ENCODE measurements at regions not wholly inside any gene's neighbourhood (a gene's known extent, or its start where the extent isn't known, plus 50 kb on each side); places are given as distances from the start of the nearest gene placed in this dataset.

DNA sequence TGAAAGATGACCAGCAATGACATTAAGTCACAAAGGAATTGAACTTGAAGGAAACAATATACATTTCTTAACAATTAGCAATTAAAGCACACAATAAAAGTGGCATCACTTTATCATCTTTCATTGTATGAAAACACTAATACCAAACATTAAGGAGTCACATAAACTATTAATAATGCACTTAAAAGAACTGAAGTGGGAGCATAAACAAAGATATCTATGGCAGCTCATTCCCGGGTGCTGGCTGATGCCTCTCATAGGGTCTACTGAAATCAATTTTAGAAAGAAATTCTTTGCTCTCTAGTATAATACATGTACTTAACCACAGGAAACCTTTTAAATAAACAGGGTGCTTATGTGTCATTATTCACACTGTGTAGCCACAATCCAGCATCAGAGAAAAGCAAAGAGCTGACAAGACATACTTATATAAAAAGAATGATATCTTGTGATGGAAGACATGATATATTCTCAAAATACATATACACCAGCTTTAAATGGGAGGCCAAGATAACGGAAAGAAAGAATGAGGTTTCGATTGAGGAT lies 1207.8 kb downstream of the EFNB2 start:
- ATAC-seq: no peak
- Mint-ChIP-seq H3K27ac (no peak overlapping the region), H3K27me3 (no peaks in the 10 kb centered on the region), H3K4me3 (no peak overlapping the region), H3K9me3 (peaks cover 2% of the 10 kb centered on the region), H3K4me1 (ENCODE audit: low read depth) (no peaks in the 10 kb centered on the region), H3K36me3 (ENCODE audit: low read depth) (no peaks in the 10 kb centered on the region)
- ChIA-PET POLR2A (no interaction called here), CTCF (no interaction called here)
- intact Hi-C loops (cut with micrococcal nuclease): no loop called here
- DNase-seq: no peak
- TF ChIP-seq, protein P1, sequence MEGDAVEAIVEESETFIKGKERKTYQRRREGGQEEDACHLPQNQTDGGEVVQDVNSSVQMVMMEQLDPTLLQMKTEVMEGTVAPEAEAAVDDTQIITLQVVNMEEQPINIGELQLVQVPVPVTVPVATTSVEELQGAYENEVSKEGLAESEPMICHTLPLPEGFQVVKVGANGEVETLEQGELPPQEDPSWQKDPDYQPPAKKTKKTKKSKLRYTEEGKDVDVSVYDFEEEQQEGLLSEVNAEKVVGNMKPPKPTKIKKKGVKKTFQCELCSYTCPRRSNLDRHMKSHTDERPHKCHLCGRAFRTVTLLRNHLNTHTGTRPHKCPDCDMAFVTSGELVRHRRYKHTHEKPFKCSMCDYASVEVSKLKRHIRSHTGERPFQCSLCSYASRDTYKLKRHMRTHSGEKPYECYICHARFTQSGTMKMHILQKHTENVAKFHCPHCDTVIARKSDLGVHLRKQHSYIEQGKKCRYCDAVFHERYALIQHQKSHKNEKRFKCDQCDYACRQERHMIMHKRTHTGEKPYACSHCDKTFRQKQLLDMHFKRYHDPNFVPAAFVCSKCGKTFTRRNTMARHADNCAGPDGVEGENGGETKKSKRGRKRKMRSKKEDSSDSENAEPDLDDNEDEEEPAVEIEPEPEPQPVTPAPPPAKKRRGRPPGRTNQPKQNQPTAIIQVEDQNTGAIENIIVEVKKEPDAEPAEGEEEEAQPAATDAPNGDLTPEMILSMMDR (IDR thresholded peaks at IDR 0.05): no peak

DNA sequence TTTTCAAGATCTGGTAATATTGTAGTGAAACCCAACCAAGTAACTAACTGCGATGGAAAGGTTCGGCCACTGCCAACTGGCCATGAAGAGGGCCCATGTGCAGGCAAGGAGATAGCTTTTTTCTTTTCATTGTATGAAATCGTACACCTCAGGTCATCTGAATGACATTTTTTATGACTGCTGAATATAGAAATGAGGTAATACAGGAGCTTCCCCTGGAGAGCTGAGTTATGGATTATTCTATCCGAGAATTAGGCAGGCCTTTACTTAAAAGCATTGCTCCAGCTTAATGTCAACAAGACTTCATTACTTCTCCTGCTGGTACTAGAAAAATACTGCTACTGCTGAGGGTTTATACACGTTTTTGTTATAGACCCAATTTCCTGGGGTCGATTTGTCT lies 1215.6 kb downstream of the EFNB2 start:
- Mint-ChIP-seq H3K36me3 (ENCODE audit: low read depth) (no peaks in the 10 kb centered on the region), H3K4me3 (no peak overlapping the region), H3K27ac (no peak overlapping the region), H3K4me1 (ENCODE audit: low read depth) (no peaks in the 10 kb centered on the region), H3K27me3 (no peaks in the 10 kb centered on the region), H3K9me3 (no peaks in the 10 kb centered on the region)
- DNase-seq (no peak), ATAC-seq (no peak)
- ChIA-PET POLR2A (no interaction called here), CTCF (no interaction called here)
- TF ChIP-seq, protein P1 (IDR thresholded peaks at IDR 0.05): no peak
- intact Hi-C loops (cut with micrococcal nuclease): no loop called here

DNA sequence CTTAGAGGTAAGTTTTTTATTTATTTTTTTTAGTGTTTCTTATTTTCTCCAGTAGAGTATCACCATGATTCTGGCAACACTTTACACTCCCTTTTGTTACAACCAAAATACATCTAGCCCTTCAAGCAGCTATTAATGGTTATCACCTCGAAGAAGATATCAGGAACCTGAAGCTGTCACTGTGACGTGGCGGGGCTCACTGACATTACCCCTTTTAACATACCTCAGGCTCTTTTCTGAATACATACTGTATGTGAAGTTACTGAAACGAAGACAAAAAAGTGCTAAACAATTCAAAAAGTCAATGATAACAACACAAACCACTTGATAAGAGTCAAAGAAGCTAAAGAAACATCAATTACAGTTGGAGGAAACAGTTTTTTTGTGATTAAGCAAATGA lies 1218.7 kb downstream of the EFNB2 start:
- H3K9me3 Mint-ChIP-seq: no peaks in the 10 kb centered on the region
- TF ChIP-seq, protein P1 (IDR thresholded peaks at IDR 0.05): no peak
- intact Hi-C loops (cut with micrococcal nuclease): no loop called here
- H3K4me1 Mint-ChIP-seq (ENCODE audit: low read depth): no peaks in the 10 kb centered on the region
- H3K36me3 Mint-ChIP-seq (ENCODE audit: low read depth): no peaks in the 10 kb centered on the region
- no peak overlapping the region for H3K4me3 Mint-ChIP-seq
- no peak overlapping the region for H3K27ac Mint-ChIP-seq
- ATAC-seq (no peak), DNase-seq (no peak)
- ChIA-PET POLR2A (no interaction called here), CTCF (no interaction called here)
- H3K27me3 Mint-ChIP-seq: no peaks in the 10 kb centered on the region

DNA sequence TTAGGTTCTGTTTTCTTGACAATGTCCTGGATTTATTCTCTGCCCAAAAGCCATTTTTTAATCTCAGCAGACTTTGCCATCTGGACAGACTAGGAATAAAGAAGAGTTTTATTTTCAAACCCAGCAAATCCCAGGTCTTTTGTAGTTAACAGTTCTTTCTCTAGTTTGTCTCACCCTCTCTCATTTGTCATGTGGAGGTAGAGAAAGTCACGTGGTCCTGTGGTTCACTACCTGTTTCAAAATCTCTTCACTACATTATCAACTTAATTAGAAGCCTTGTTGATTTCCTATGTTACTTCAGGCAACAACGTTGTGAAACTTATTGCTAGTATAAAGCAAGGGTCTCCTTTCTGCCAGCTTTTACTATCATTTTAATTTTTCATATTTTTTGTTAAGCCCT lies 1222.6 kb downstream of the EFNB2 start:
- Mint-ChIP-seq H3K36me3 (ENCODE audit: low read depth) (no peaks in the 10 kb centered on the region), H3K27ac (no peak overlapping the region), H3K9me3 (peaks cover 2% of the 10 kb centered on the region), H3K4me1 (ENCODE audit: low read depth) (no peaks in the 10 kb centered on the region), H3K4me3 (no peak overlapping the region), H3K27me3 (no peaks in the 10 kb centered on the region)
- DNase-seq: no peak
- ATAC-seq: no peak
- ChIA-PET POLR2A (no interaction called here), CTCF (no interaction called here)
- TF ChIP-seq, protein P1 (IDR thresholded peaks at IDR 0.05): no peak
- intact Hi-C loops (cut with micrococcal nuclease): no loop called here

DNA sequence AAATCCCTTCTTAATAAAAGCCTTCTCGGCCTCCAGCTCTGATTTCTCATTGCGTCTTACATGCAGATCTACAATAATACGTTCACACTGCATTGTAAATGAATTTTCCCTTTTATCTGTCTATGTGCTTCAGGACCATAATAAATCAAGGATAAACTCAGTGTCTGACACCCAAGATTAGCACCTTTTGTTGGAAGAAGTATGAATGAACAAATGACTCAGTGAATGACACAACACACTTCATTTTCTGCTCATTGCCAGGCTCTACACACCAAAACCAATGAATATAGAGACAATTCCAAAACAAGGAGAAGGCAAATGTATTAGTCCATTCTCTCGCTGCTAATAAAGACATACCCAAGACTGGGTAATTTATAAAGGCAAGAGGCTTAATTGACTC lies 1224.4 kb downstream of the EFNB2 start:
- ChIA-PET POLR2A (no interaction called here), CTCF (no interaction called here)
- peaks cover 2% of the 10 kb centered on the region for H3K9me3 Mint-ChIP-seq
- no peak for DNase-seq
- H3K4me3 Mint-ChIP-seq: no peak overlapping the region
- H3K36me3 Mint-ChIP-seq (ENCODE audit: low read depth): no peaks in the 10 kb centered on the region
- no peak for ATAC-seq
- H3K4me1 Mint-ChIP-seq (ENCODE audit: low read depth): no peaks in the 10 kb centered on the region
- TF ChIP-seq, protein P1 (IDR thresholded peaks at IDR 0.05): no peak
- no peak overlapping the region for H3K27ac Mint-ChIP-seq
- H3K27me3 Mint-ChIP-seq: no peaks in the 10 kb centered on the region
- intact Hi-C loops (cut with micrococcal nuclease): no loop called here

Measured in activated CD8-positive, alpha-beta T cell treated with anti-CD3 and anti-CD28 coated beads for 36 hours (primary cell).